SK-N-SH (cell line): ENCODE measurements at regions not wholly inside any gene's neighbourhood (a gene's known extent, or its start where the extent isn't known, plus 50 kb on each side); places are given as distances from the start of the nearest gene placed in this dataset.

Experiments used
- CTCF ChIA-PET: fragments of 300-600, 350-600 bp; formaldehyde crosslinking; extraction: SDS; loops from one replicate; lab custom pipeline; 2021; lab: Yijun Ruan, JAX
- POLR2A ChIA-PET: fragments of 350-600 bp; sonication (Branson Sonifier 250); formaldehyde crosslinking; extraction: SDS; loops from one replicate; lab custom pipeline; 2020; ENCODE audit warnings: antibody characterized with exemption, inconsistent platforms; lab: Yijun Ruan, JAX
- DNase-seq: peaks from one replicate; pipeline ENCODE4 v3.0.0; 2012
- H2AFZ ChIP-seq: fragments of 200-600 bp; sonication (generic); 2 replicates; pipeline ENCODE4 v1.8.1; 2016; ENCODE audit warnings: antibody characterized with exemption, mild to moderate bottlenecking, low read depth
- H3F3A ChIP-seq: fragments of 200-600 bp; sonication (generic); replicated peaks from 2 replicates; pipeline ENCODE3; 2016; ENCODE audit warnings: antibody characterized with exemption, mild to moderate bottlenecking; ENCODE audit not compliant: insufficient read depth
- H3K27ac ChIP-seq, 2 experiments: fragments of 200-500 bp in 1 of 2; fragments of 200-600 bp in 1 of 2; sonication (Bioruptor generic) in 1 of 2; sonication (generic), shearing (Covaris generic) in 1 of 2; 2 replicates each; pipeline versions ENCODE4 v1.5.1 to v1.6.1; 2014 to 2016; ENCODE audit warnings: low read depth in 2 of 2, inconsistent platforms in 1 of 2, low read length in 1 of 2, mild to moderate bottlenecking in 1 of 2, mixed read lengths in 1 of 2
- H3K27me3 ChIP-seq: fragments of 200-600 bp; sonication (generic), shearing (Covaris generic); 2 replicates; pipeline ENCODE4 v1.6.1; 2016; ENCODE audit warnings: mixed run types; ENCODE audit not compliant: insufficient read depth
- H3K36me3 ChIP-seq, 2 experiments: fragments of 200-500 bp in 1 of 2; fragments of 200-600 bp in 1 of 2; sonication (Bioruptor generic) in 1 of 2; sonication (generic) in 1 of 2; replicated peaks in 1 of 2; 2 replicates each; pipeline versions ENCODE3 to v1.5.1; 2014 to 2016; ENCODE audit warnings: low read length in 1 of 2, mild to moderate bottlenecking in 1 of 2; ENCODE audit not compliant: insufficient read depth in 2 of 2, control insufficient read depth in 1 of 2
- H3K4me1 ChIP-seq, 2 experiments: fragments of 200-500 bp in 1 of 2; fragments of 200-600 bp in 1 of 2; sonication (Bioruptor generic) in 1 of 2; sonication (generic), shearing (Covaris generic) in 1 of 2; 2 replicates each; pipeline versions ENCODE4 v1.5.1 to v1.6.1; 2014 to 2016; ENCODE audit warnings: low read depth in 1 of 2, low read length in 1 of 2, mixed run types in 1 of 2; ENCODE audit not compliant: insufficient read depth in 2 of 2, control insufficient read depth in 1 of 2
- H3K4me2 ChIP-seq: fragments of 200-600 bp; sonication (generic), shearing (Covaris generic); 2 replicates; pipeline ENCODE4 v1.6.1; 2017; ENCODE audit warnings: mixed run types
- H3K4me3 ChIP-seq, 2 experiments: fragments of 200-500 bp in 1 of 2; fragments of 200-600 bp in 1 of 2; sonication (Bioruptor generic) in 1 of 2; sonication (generic), shearing (Covaris generic) in 1 of 2; 2 replicates each; pipeline versions ENCODE4 v1.5.1 to v1.8.1; 2014 to 2016; ENCODE audit warnings: low read depth in 2 of 2, inconsistent platforms in 1 of 2, low read length in 1 of 2, mild to moderate bottlenecking in 1 of 2, mixed read lengths in 1 of 2, moderate library complexity in 1 of 2
- H3K79me2 ChIP-seq: fragments of 200-600 bp; sonication (generic); 2 replicates; pipeline ENCODE4 v1.8.1; 2017; ENCODE audit warnings: mild to moderate bottlenecking; ENCODE audit not compliant: insufficient read depth
- H3K9ac ChIP-seq: fragments of 200-600 bp; sonication (generic); 2 replicates; pipeline ENCODE4 v1.6.1; 2017; ENCODE audit warnings: mixed run types
- H3K9me2 ChIP-seq: fragments of 200-600 bp; sonication (generic); 2 replicates; pipeline ENCODE4 v1.6.1; 2017; ENCODE audit warnings: mixed run types
- H3K9me3 ChIP-seq: fragments of 200-600 bp; sonication (generic); 2 replicates; pipeline ENCODE4 v1.6.1; 2017; ENCODE audit warnings: mixed run types, mild to moderate bottlenecking, moderate library complexity
- H4K20me1 ChIP-seq: fragments of 200-600 bp; sonication (generic); 2 replicates; pipeline ENCODE4 v1.6.1; 2017; ENCODE audit warnings: mild to moderate bottlenecking, mixed run types; ENCODE audit not compliant: insufficient read depth
- CHD2 ChIP-seq: fragments of 150-350 bp; IDR thresholded peaks from 2 replicates; pipeline ENCODE4 v1.6.1; 2018; ENCODE audit warnings: low read length; ENCODE audit not compliant: partially characterized antibody
- ELF1 ChIP-seq: IDR thresholded peaks from 2 replicates; pipeline ENCODE4 v1.4.0; 2012
- EP300 ChIP-seq, 2 experiments: IDR thresholded peaks; 2 replicates each; pipeline versions ENCODE4 v1.4.0 to v1.6.1; 2012; ENCODE audit warnings: borderline replicate concordance in 1 of 2, low read depth in 1 of 2, low read length in 1 of 2
- EZH2phosphoT487 ChIP-seq: fragments of 200-600 bp; sonication (generic); IDR thresholded peaks from 2 replicates; pipeline ENCODE4 v1.6.1; 2017; ENCODE audit warnings: low read depth, mixed run types, mild to moderate bottlenecking, antibody characterized with exemption, moderate library complexity, borderline replicate concordance
- FOSL2 ChIP-seq: IDR thresholded peaks from 2 replicates; pipeline ENCODE4 v1.4.0; 2012; ENCODE audit warnings: low read depth, mild to moderate bottlenecking, moderate library complexity, borderline replicate concordance
- FOXM1 ChIP-seq: IDR thresholded peaks from 2 replicates; pipeline ENCODE4 v1.4.0; 2012; ENCODE audit warnings: low read depth, mild to moderate bottlenecking
- GABPA ChIP-seq: IDR thresholded peaks from 2 replicates; pipeline ENCODE4 v1.4.0; 2012; ENCODE audit warnings: low read depth, mild to moderate bottlenecking
- JUND ChIP-seq: IDR thresholded peaks from 2 replicates; pipeline ENCODE4 v1.4.0; 2012
- MXI1 ChIP-seq: IDR thresholded peaks from 2 replicates; pipeline ENCODE4 v1.6.1; 2012; ENCODE audit warnings: mild to moderate bottlenecking, low read depth, low read length, improper control_type of control experiment
- NRF1 ChIP-seq: IDR thresholded peaks from 2 replicates; pipeline ENCODE4 v1.6.1; 2012; ENCODE audit warnings: low read depth, mild to moderate bottlenecking, low read length
- POLR2AphosphoS5 ChIP-seq: IDR thresholded peaks from 2 replicates; pipeline ENCODE4 v1.6.1; 2012; ENCODE audit warnings: low read depth, low read length
- RAD21 ChIP-seq: IDR thresholded peaks from 2 replicates; pipeline ENCODE4 v1.6.1; 2012; ENCODE audit warnings: mild to moderate bottlenecking, low read length
- RCOR1 ChIP-seq: fragments of 150-350 bp; IDR thresholded peaks from 2 replicates; pipeline ENCODE4 v1.6.1; 2017; ENCODE audit warnings: antibody characterized with exemption, low read length
- RFX5 ChIP-seq: IDR thresholded peaks from 2 replicates; pipeline ENCODE4 v1.6.1; 2012; ENCODE audit warnings: mild to moderate bottlenecking, improper control_type of control experiment, low read length
- RXRA ChIP-seq: IDR thresholded peaks from 2 replicates; pipeline ENCODE4 v1.4.0; 2012; ENCODE audit warnings: low read depth, mild to moderate bottlenecking, borderline replicate concordance
- SIN3A ChIP-seq: IDR thresholded peaks from 2 replicates; pipeline ENCODE4 v1.6.1; 2012; ENCODE audit warnings: low read depth, mild to moderate bottlenecking, low read length, moderate library complexity, borderline replicate concordance
- SMC3 ChIP-seq: IDR thresholded peaks from 2 replicates; pipeline ENCODE4 v1.6.1; 2012; ENCODE audit warnings: low read depth, low read length, improper control_type of control experiment
- TAF1 ChIP-seq: IDR thresholded peaks from 2 replicates; pipeline ENCODE4 v1.6.1; 2012; ENCODE audit warnings: low read depth, mild to moderate bottlenecking, low read length, moderate library complexity, borderline replicate concordance
- TCF12 ChIP-seq: IDR thresholded peaks from 2 replicates; pipeline ENCODE4 v1.4.0; 2012
- WGBS: methylation state at CpG from one replicate; pipeline ENCODE4 v1.1.6; 2017; ENCODE audit warnings: low lambda C conversion rate; 5-methylcytosine and 5-hydroxymethylcytosine counted together
- TF ChIP-seq, protein P1 (sequence below): fragments of 150-350 bp; IDR thresholded peaks from 2 replicates; pipeline ENCODE4 v1.6.1; 2016; ENCODE audit warnings: mild to moderate bottlenecking, low read depth, low read length
- TF ChIP-seq, protein P2 (sequence below): IDR thresholded peaks from 2 replicates; pipeline ENCODE4 v1.6.1; 2012; ENCODE audit warnings: mild to moderate bottlenecking, low read depth, low read length, moderate library complexity
- TF ChIP-seq, protein P3 (sequence below): IDR thresholded peaks from 2 replicates; pipeline ENCODE4 v1.4.0; 2012; ENCODE audit warnings: low read depth
- TF ChIP-seq, protein P4 (sequence below): IDR thresholded peaks from 2 replicates; pipeline ENCODE4 v1.4.0; 2012; ENCODE audit warnings: low read depth, borderline replicate concordance

DNA sequence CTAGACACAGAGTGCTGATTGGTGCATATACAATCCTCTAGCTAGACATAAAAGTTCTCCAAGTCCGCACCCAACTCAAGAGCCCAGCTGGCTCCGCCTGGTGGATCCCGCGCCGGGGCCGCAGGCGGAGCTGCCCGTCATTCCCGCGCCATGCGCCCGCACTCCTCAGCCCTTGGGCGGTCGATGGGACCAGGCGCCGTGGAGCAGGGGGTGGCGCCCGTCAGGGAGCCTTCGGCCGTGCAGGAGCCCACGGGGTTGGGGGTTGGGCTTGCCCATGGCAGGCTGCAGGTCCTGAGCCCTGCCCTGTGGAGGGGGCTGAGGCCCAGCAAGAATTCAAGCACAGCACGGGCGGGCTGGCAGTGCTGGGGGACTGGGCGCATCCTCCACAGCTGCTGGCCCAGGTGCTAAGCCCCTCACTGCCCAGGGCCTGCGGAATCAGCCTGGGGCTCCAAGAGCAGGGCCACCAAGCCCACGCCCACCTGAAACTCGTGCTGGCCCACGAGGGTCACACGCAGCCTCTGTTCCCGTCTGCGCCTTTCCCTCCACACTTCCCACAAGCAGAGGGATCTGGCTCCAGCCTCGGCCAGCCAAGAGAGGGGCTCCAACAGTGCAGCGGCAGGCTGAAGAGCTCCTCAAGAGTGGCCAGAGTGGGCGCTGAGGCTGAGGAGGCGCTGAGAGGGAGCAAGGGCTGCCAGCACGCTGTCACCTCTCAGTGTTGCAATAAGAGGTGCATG is 604.2 kb upstream of the POM121L12 start:
- CTCF ChIA-PET = interaction anchor here (1.0 kb wide), 1 partner anchor 12 kb away, joined by 4 read pairs; no protein-coding TSS in a partner anchor
- WGBS = 53% methylated on average over 16 of the region's 36 CpGs

DNA sequence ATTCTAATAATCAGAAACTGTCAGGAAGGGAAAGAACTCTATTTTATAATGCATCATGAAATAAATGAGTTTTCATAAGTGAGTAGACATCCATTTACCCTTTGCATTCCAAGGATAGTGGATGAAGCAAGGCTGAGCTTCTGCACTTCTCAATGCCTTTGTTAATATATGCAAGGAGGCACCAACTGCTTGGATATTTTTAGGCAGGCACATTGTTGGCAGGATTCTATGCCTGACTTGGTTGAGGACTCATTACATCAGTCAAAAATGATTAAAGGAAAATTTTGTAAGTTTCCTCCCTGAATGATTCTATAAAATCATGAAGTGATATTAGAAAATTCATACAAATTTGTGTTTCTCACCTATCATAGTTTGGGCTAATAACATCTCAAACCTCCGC is 612.2 kb upstream of the POM121L12 start:
- H3K9me2 ChIP-seq = no peaks in the 10 kb centered on the region

More for the DNA sequence above, 604.2 kb upstream of the POM121L12 start:
- peaks cover 0 to 7% of the 10 kb centered on the region in 2 experiments; a peak in 2 of 4 replicates for H3K4me1 ChIP-seq
- no peak overlapping the region for H3K27ac ChIP-seq
- no peak overlapping the region for H2AFZ ChIP-seq
- no peaks in the 10 kb centered on the region for H4K20me1 ChIP-seq
- H3K79me2 ChIP-seq = no peaks in the 10 kb centered on the region
- POLR2A ChIA-PET = no interaction called here
- H3K9ac ChIP-seq = no peak overlapping the region
- no peak overlapping the region for H3K4me3 ChIP-seq
- no peak for DNase-seq
- H3K27me3 ChIP-seq = no peaks in the 10 kb centered on the region
- no peak for TF ChIP-seq GABPA
- TF ChIP-seq EP300 (IDR thresholded peaks at IDR 0.05; ENCODE audit: borderline replicate concordance in 1 of 2, low read depth in 1 of 2, low read length in 1 of 2) = no peak
- TF ChIP-seq MXI1 = no peak
- TF ChIP-seq SIN3A = no peak
- no peak for TF ChIP-seq RCOR1
- no peak for TF ChIP-seq FOXM1
- TF ChIP-seq POLR2AphosphoS5 = no peak
- no peak for TF ChIP-seq FOSL2
- no peak for TF ChIP-seq RFX5
- TF ChIP-seq SMC3 = no peak
- TF ChIP-seq CHD2 = no peak
- TF ChIP-seq JUND = no peak
- TF ChIP-seq TAF1 = no peak
- no peaks in the 10 kb centered on the region for H3K36me3 ChIP-seq
- no peaks in the 10 kb centered on the region; the same call in 1 of the 2 replicates for H3K9me3 ChIP-seq
- no peaks in the 10 kb centered on the region for H3K9me2 ChIP-seq
- no peak overlapping the region for H3K4me2 ChIP-seq
- no peaks in the 10 kb centered on the region for H3F3A ChIP-seq

More for the DNA sequence above, 612.2 kb upstream of the POM121L12 start:
- Histone ChIP-seq H3K79me2 (no peaks in the 10 kb centered on the region), H3K4me3 (no peak overlapping the region), H3F3A (no peaks in the 10 kb centered on the region), H3K9ac (no peak overlapping the region), H4K20me1 (no peaks in the 10 kb centered on the region), H3K36me3 (no peaks in the 10 kb centered on the region), H3K27ac (no peak overlapping the region), H3K9me3 (peaks cover 12% of the 10 kb centered on the region), H3K4me2 (no peak overlapping the region), H3K27me3 (no peaks in the 10 kb centered on the region), H2AFZ (no peak overlapping the region), H3K4me1 (no peaks in the 10 kb centered on the region)
- CTCF ChIA-PET = no interaction called here
- TF ChIP-seq, protein P1, sequence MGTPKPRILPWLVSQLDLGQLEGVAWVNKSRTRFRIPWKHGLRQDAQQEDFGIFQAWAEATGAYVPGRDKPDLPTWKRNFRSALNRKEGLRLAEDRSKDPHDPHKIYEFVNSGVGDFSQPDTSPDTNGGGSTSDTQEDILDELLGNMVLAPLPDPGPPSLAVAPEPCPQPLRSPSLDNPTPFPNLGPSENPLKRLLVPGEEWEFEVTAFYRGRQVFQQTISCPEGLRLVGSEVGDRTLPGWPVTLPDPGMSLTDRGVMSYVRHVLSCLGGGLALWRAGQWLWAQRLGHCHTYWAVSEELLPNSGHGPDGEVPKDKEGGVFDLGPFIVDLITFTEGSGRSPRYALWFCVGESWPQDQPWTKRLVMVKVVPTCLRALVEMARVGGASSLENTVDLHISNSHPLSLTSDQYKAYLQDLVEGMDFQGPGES = no peak
- no peak for TF ChIP-seq GABPA
- TF ChIP-seq RAD21 = no peak
- no peak for TF ChIP-seq NRF1
- no peak for TF ChIP-seq ELF1
- no peak for TF ChIP-seq EZH2phosphoT487
- TF ChIP-seq, protein P2, sequence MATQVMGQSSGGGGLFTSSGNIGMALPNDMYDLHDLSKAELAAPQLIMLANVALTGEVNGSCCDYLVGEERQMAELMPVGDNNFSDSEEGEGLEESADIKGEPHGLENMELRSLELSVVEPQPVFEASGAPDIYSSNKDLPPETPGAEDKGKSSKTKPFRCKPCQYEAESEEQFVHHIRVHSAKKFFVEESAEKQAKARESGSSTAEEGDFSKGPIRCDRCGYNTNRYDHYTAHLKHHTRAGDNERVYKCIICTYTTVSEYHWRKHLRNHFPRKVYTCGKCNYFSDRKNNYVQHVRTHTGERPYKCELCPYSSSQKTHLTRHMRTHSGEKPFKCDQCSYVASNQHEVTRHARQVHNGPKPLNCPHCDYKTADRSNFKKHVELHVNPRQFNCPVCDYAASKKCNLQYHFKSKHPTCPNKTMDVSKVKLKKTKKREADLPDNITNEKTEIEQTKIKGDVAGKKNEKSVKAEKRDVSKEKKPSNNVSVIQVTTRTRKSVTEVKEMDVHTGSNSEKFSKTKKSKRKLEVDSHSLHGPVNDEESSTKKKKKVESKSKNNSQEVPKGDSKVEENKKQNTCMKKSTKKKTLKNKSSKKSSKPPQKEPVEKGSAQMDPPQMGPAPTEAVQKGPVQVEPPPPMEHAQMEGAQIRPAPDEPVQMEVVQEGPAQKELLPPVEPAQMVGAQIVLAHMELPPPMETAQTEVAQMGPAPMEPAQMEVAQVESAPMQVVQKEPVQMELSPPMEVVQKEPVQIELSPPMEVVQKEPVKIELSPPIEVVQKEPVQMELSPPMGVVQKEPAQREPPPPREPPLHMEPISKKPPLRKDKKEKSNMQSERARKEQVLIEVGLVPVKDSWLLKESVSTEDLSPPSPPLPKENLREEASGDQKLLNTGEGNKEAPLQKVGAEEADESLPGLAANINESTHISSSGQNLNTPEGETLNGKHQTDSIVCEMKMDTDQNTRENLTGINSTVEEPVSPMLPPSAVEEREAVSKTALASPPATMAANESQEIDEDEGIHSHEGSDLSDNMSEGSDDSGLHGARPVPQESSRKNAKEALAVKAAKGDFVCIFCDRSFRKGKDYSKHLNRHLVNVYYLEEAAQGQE = no peak
- TF ChIP-seq, protein P3, sequence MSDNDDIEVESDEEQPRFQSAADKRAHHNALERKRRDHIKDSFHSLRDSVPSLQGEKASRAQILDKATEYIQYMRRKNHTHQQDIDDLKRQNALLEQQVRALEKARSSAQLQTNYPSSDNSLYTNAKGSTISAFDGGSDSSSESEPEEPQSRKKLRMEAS = no peak
- TF ChIP-seq SIN3A = no peak
- no peak for TF ChIP-seq TCF12
- TF ChIP-seq CHD2 = no peak
- no peak for TF ChIP-seq RXRA
- no peak for TF ChIP-seq MXI1
- no peak for TF ChIP-seq FOXM1
- TF ChIP-seq FOSL2 = no peak
- TF ChIP-seq, protein P4, sequence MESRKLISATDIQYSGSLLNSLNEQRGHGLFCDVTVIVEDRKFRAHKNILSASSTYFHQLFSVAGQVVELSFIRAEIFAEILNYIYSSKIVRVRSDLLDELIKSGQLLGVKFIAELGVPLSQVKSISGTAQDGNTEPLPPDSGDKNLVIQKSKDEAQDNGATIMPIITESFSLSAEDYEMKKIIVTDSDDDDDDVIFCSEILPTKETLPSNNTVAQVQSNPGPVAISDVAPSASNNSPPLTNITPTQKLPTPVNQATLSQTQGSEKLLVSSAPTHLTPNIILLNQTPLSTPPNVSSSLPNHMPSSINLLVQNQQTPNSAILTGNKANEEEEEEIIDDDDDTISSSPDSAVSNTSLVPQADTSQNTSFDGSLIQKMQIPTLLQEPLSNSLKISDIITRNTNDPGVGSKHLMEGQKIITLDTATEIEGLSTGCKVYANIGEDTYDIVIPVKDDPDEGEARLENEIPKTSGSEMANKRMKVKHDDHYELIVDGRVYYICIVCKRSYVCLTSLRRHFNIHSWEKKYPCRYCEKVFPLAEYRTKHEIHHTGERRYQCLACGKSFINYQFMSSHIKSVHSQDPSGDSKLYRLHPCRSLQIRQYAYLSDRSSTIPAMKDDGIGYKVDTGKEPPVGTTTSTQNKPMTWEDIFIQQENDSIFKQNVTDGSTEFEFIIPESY = no peak
- POLR2A ChIA-PET = no interaction called here
- no peak for DNase-seq
- 27% methylated on average over 1 of the region's 1 CpG for WGBS
